ENCODE measurements at regions not wholly inside any gene's neighbourhood (a gene's known extent, or its start where the extent isn't known, plus 50 kb on each side); places are given as distances from the start of the nearest gene placed in this dataset.

- Mint-ChIP-seq H3K4me1 (no peaks in the 10 kb centered on the region), H3K27me3 (peaks cover 0 to 2% of the 10 kb centered on the region in 2 donors), H3K36me3 (no peaks in the 10 kb centered on the region), H3K4me3 (no peak overlapping the region), H3K9me3 (peaks cover 0 to 2% (median 0%) of the 10 kb centered on the region in 5 donors), H3K27ac (no peak overlapping the region)
- DNase-seq, result no peak
- Histone ChIP-seq H3K36me3 (ENCODE audit: insufficient read depth, low read length) (no peaks in the 10 kb centered on the region), H3K4me1 (ENCODE audit: insufficient read depth, low read length) (no peaks in the 10 kb centered on the region), H3K27me3 (ENCODE audit: insufficient read depth, low read length, poor library complexity, severe bottlenecking) (no peaks in the 10 kb centered on the region), H3K4me3 (ENCODE audit: low read length) (no peak overlapping the region), H3K27ac (ENCODE audit: low read depth, low read length) (no peak overlapping the region), H3K9me3 (ENCODE audit: low read length) (no peaks in the 10 kb centered on the region)
- POLR2A ChIA-PET, result no interaction called here
- CTCF ChIA-PET, result no interaction called here
Observed at GRCh38 chr2:128550389-128550788, 231.7 kb upstream of the HS6ST1 start.

DNA sequence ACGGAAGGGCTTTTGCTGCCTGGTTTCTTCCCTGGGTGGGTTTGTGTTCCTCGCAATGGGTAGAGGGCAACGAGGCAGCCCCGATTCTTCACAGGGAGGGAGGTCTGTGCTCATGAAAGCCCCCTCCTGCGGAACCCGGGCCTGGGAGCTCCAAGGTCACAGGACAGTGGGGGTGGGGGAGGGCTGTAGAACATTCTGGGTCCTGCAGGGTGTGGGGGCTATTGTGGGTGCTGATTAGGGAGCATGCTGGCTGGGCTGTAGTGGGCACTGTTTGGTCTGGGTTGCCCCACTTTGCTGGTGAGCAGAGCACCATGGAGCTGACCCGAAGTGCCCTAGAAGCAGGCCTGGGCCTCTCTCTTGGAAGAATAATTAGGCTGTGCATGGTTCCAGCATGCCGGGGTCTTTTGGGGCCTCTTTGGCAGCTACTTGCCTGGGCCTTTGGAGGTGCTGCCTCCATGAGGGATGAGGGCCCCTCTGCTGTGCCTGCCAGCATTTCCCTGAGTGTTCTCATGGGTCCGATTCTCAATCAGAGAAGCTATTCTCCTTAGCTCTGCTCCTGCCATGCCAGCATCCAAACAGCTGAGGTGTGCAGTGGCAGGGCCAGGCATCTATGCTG, 232.2 kb upstream of the HS6ST1 start:
- no peaks in the 10 kb centered on the region for H3K4me1 ChIP-seq (ENCODE audit: insufficient read depth, low read length)
- CTCF ChIA-PET, result no interaction called here
- Mint-ChIP-seq H3K9me3 (peaks cover 0 to 2% (median 0%) of the 10 kb centered on the region in 5 donors), H3K36me3 (no peaks in the 10 kb centered on the region), H3K4me1 (no peaks in the 10 kb centered on the region), H3K4me3 (no peak overlapping the region), H3K27ac (peak overlapping the region in 1 of 8 donors; percentile 7), H3K27me3 (peaks cover 0 to 2% of the 10 kb centered on the region in 2 donors)
- H3K27ac ChIP-seq (ENCODE audit: low read depth, low read length), result no peak overlapping the region
- no peaks in the 10 kb centered on the region for H3K9me3 ChIP-seq (ENCODE audit: low read length)
- no peaks in the 10 kb centered on the region for H3K27me3 ChIP-seq (ENCODE audit: insufficient read depth, low read length, poor library complexity, severe bottlenecking)
- no peak overlapping the region for H3K4me3 ChIP-seq (ENCODE audit: low read length)
- H3K36me3 ChIP-seq (ENCODE audit: insufficient read depth, low read length), result no peaks in the 10 kb centered on the region
- POLR2A ChIA-PET, result no interaction called here
- DNase-seq, result no peak

DNA sequence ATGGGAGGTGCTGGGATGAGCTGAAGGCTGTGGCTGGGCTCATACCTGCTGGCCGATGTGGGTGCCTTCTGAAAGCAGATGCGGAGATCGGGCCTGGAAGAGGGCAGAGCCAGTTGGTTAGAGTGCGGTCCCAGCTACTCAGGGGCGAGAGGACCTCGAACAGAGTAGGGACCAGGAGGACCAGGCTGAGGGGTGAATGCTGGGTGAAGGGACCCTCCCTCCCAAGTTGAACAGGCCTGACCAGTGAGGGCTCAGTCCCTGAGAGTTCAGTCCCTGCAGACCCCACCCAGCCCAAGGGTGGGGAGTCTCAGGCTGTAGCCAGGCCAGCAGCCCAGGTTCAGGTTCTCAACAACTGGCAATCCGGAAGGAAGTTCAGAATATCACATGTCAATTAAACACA, 232.8 kb upstream of the HS6ST1 start:
- Mint-ChIP-seq H3K9me3 (peaks cover 0 to 2% (median 0%) of the 10 kb centered on the region in 5 donors), H3K4me3 (no peak overlapping the region), H3K36me3 (no peaks in the 10 kb centered on the region), H3K27ac (peak overlapping the region in 1 of 8 donors; percentile 7), H3K27me3 (peaks cover 0 to 2% of the 10 kb centered on the region in 2 donors), H3K4me1 (no peaks in the 10 kb centered on the region)
- Histone ChIP-seq H3K36me3 (ENCODE audit: insufficient read depth, low read length) (no peaks in the 10 kb centered on the region), H3K27ac (ENCODE audit: low read depth, low read length) (no peak overlapping the region), H3K4me1 (ENCODE audit: insufficient read depth, low read length) (no peaks in the 10 kb centered on the region), H3K4me3 (ENCODE audit: low read length) (no peak overlapping the region), H3K9me3 (ENCODE audit: low read length) (no peaks in the 10 kb centered on the region), H3K27me3 (ENCODE audit: insufficient read depth, low read length, poor library complexity, severe bottlenecking) (no peaks in the 10 kb centered on the region)
- POLR2A ChIA-PET, result no interaction called here
- no peak for DNase-seq
- CTCF ChIA-PET, result no interaction called here

DNA sequence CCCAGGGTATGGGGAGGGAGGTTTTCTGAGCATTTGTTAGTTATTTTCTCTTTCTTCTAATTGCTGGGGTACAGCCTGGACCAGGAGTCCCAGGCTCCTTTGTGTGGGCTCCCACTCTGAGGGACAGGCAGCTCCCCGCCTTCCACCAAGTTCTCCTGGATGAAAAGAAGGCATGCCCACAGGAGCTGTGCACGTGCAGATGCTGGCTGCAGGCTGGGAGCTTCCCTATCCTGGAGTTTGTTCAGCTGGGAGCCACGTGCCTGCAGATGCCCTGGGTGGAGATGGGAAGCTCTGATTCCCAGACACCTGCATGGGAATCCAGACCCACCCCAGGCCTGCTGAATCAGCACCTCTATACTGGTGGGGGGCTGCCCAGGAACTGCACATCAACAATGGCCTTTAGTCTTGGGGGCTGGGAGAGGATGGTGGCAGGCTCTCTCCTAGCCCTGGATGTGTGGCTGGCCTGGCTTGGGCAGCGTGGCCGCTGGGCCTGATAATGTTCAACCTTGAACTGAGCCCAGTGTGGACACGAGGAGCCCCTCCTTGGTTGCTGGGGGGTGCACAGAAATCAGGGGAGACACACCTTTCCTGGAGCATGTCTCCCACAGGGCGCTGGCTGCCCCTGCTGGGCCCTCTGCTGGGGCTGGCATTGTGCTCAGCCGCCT, 233.6 kb upstream of the HS6ST1 start:
- H3K27ac Mint-ChIP-seq, result no peak overlapping the region
- no peaks in the 10 kb centered on the region for H3K9me3 ChIP-seq (ENCODE audit: low read length)
- H3K36me3 ChIP-seq (ENCODE audit: insufficient read depth, low read length), result no peaks in the 10 kb centered on the region
- no peak overlapping the region for H3K4me3 Mint-ChIP-seq
- H3K4me1 Mint-ChIP-seq, result no peaks in the 10 kb centered on the region
- H3K27me3 ChIP-seq (ENCODE audit: insufficient read depth, low read length, poor library complexity, severe bottlenecking), result no peaks in the 10 kb centered on the region
- peaks cover 0 to 2% (median 0%) of the 10 kb centered on the region in 5 donors for H3K9me3 Mint-ChIP-seq
- H3K36me3 Mint-ChIP-seq, result no peaks in the 10 kb centered on the region
- no peak overlapping the region for H3K4me3 ChIP-seq (ENCODE audit: low read length)
- POLR2A ChIA-PET, result no interaction called here
- CTCF ChIA-PET, result no interaction called here
- no peak for DNase-seq
- no peaks in the 10 kb centered on the region for H3K4me1 ChIP-seq (ENCODE audit: insufficient read depth, low read length)
- no peak overlapping the region for H3K27ac ChIP-seq (ENCODE audit: low read depth, low read length)
- H3K27me3 Mint-ChIP-seq, result peaks cover 0 to 2% of the 10 kb centered on the region in 2 donors

GRCh38 chr2:128552806-128553551, 234.3 kb upstream of the HS6ST1 start:
- Mint-ChIP-seq H3K27ac (no peak overlapping the region), H3K4me1 (no peaks in the 10 kb centered on the region), H3K9me3 (peaks cover 0 to 2% (median 0%) of the 10 kb centered on the region in 5 donors), H3K4me3 (no peak overlapping the region), H3K36me3 (no peaks in the 10 kb centered on the region), H3K27me3 (peaks cover 0 to 2% of the 10 kb centered on the region in 2 donors)
- H3K9me3 ChIP-seq (ENCODE audit: low read length), result no peaks in the 10 kb centered on the region
- ChIA-PET POLR2A (no interaction called here), CTCF (no interaction called here)
- no peak overlapping the region for H3K4me3 ChIP-seq (ENCODE audit: low read length)
- no peak for DNase-seq
- no peaks in the 10 kb centered on the region for H3K4me1 ChIP-seq (ENCODE audit: insufficient read depth, low read length)
- no peak overlapping the region for H3K27ac ChIP-seq (ENCODE audit: low read depth, low read length)
- H3K27me3 ChIP-seq (ENCODE audit: insufficient read depth, low read length, poor library complexity, severe bottlenecking), result no peaks in the 10 kb centered on the region
- no peaks in the 10 kb centered on the region for H3K36me3 ChIP-seq (ENCODE audit: insufficient read depth, low read length)

DNA sequence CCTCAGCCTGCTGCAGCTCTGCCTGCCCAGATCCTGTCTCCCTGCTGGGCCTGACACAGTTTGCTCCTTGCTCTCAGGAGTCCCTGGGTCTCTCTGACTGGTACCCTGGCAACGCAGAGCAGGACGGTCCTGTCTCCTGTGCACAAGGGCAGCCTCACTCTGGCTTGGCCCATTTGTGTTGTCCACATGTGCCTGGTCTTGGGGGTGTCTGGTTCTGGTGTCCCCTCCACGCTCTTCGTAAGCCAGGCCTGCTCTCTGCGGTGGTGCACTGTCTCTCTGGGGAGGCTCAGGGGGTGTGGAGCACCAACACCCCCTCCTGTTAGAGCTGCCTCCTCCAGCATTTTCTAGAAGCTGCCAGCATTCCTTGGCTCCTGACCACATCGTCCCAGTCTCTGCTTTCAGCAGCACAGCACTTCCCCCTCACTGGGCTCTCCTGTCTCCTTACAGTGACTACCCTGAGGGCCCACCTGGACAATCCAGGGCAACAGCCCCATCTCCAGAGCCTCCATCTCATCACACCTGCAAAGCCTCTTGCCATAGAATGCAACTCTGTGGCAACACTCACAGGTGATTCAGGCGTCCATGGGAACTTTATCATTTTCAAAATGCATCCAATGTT, 235.6 kb upstream of the HS6ST1 start:
- no peaks in the 10 kb centered on the region for H3K4me1 Mint-ChIP-seq
- no peak overlapping the region for H3K27ac Mint-ChIP-seq
- no peaks in the 10 kb centered on the region for H3K36me3 Mint-ChIP-seq
- H3K9me3 ChIP-seq (ENCODE audit: low read length), result no peaks in the 10 kb centered on the region
- no peaks in the 10 kb centered on the region for H3K4me1 ChIP-seq (ENCODE audit: insufficient read depth, low read length)
- no peak overlapping the region for H3K27ac ChIP-seq (ENCODE audit: low read depth, low read length)
- H3K4me3 ChIP-seq (ENCODE audit: low read length), result no peak overlapping the region
- H3K9me3 Mint-ChIP-seq, result peaks cover 0 to 2% (median 0%) of the 10 kb centered on the region in 5 donors
- CTCF ChIA-PET, result no interaction called here
- H3K27me3 Mint-ChIP-seq, result peaks cover under 1 to 4% of the 10 kb centered on the region in 2 donors
- POLR2A ChIA-PET, result no interaction called here
- H3K36me3 ChIP-seq (ENCODE audit: insufficient read depth, low read length), result no peaks in the 10 kb centered on the region
- H3K4me3 Mint-ChIP-seq, result no peak overlapping the region
- H3K27me3 ChIP-seq (ENCODE audit: insufficient read depth, low read length, poor library complexity, severe bottlenecking), result no peaks in the 10 kb centered on the region
- no peak for DNase-seq

- DNase-seq, result no peak
- Histone ChIP-seq H3K9me3 (ENCODE audit: low read length) (no peaks in the 10 kb centered on the region), H3K4me3 (ENCODE audit: low read length) (no peak overlapping the region), H3K36me3 (ENCODE audit: insufficient read depth, low read length) (no peaks in the 10 kb centered on the region), H3K27me3 (ENCODE audit: insufficient read depth, low read length, poor library complexity, severe bottlenecking) (no peaks in the 10 kb centered on the region), H3K27ac (ENCODE audit: low read depth, low read length) (no peak overlapping the region), H3K4me1 (ENCODE audit: insufficient read depth, low read length) (no peaks in the 10 kb centered on the region)
- H3K36me3 Mint-ChIP-seq, result no peaks in the 10 kb centered on the region
- peaks cover 0 to 2% (median 0%) of the 10 kb centered on the region in 5 donors for H3K9me3 Mint-ChIP-seq
- H3K27me3 Mint-ChIP-seq, result peaks cover 8 to 10% of the 10 kb centered on the region in 2 donors
- H3K4me1 Mint-ChIP-seq, result no peaks in the 10 kb centered on the region
- POLR2A ChIA-PET, result no interaction called here
- no peak overlapping the region for H3K4me3 Mint-ChIP-seq
- H3K27ac Mint-ChIP-seq, result peak overlapping the region in 1 of 8 donors; percentile 43
- CTCF ChIA-PET, result no interaction called here
Observed at GRCh38 chr2:128555433-128555832, 236.8 kb upstream of the HS6ST1 start.

GRCh38 chr2:128556089-128556488, 237.4 kb upstream of the HS6ST1 start:
- ChIA-PET POLR2A (no interaction called here), CTCF (no interaction called here)
- Histone ChIP-seq H3K4me3 (ENCODE audit: low read length) (no peak overlapping the region), H3K9me3 (ENCODE audit: low read length) (no peaks in the 10 kb centered on the region), H3K4me1 (ENCODE audit: insufficient read depth, low read length) (no peaks in the 10 kb centered on the region), H3K27ac (ENCODE audit: low read depth, low read length) (no peak overlapping the region), H3K36me3 (ENCODE audit: insufficient read depth, low read length) (no peaks in the 10 kb centered on the region), H3K27me3 (ENCODE audit: insufficient read depth, low read length, poor library complexity, severe bottlenecking) (no peaks in the 10 kb centered on the region)
- Mint-ChIP-seq H3K4me1 (no peaks in the 10 kb centered on the region), H3K9me3 (peaks cover 0 to 2% (median 0%) of the 10 kb centered on the region in 5 donors), H3K27me3 (peaks cover 9 to 14% of the 10 kb centered on the region in 2 donors), H3K4me3 (no peak overlapping the region), H3K27ac (no peak overlapping the region), H3K36me3 (no peaks in the 10 kb centered on the region)
- DNase-seq, result no peak
